Omental fat pad (tissue), 3 donors: ENCODE measurements at regions not wholly inside any gene's neighbourhood (a gene's known extent, or its start where the extent isn't known, plus 50 kb on each side); places are given as distances from the start of the nearest gene placed in this dataset.

ENCODE experiments used
- ATAC-seq: fragments of 150-250 bp; one replicate; pipeline ENCODE4 v1.9.1; 2016; ENCODE audit warnings: mild to moderate bottlenecking, moderate library complexity; ENCODE audit not compliant: low FRiP score
- DNase-seq: peaks from one replicate; pipeline ENCODE4 v3.0.0-alpha.2; 2019; ENCODE audit warnings: low spot score
- CTCF ChIP-seq, 3 donors: fragments of 450-650 bp; IDR thresholded peaks; one replicate each; pipeline ENCODE4 v1.5.1; 2016 to 2017; ENCODE audit warnings: antibody characterized with exemption in 3 of 3, mild to moderate bottlenecking in 3 of 3, moderate library complexity in 2 of 3

GRCh38 chr9:12930906-12931305, 156.1 kb downstream of the LURAP1L start:
- TF ChIP-seq CTCF (IDR thresholded peaks at IDR 0.05) = no peak
- ATAC-seq (no peak), DNase-seq (no peak)

- ATAC-seq = no peak
- DNase-seq = no peak
- no peak for TF ChIP-seq CTCF (IDR thresholded peaks at IDR 0.05)
Measured at GRCh38 chr9:12933957-12934356, 159.1 kb downstream of the LURAP1L start.

- no peak for TF ChIP-seq CTCF (IDR thresholded peaks at IDR 0.05)
- ATAC-seq (no peak), DNase-seq (no peak)
Measured at GRCh38 chr9:12934545-12935272, 159.9 kb downstream of the LURAP1L start.

- ATAC-seq (no peak), DNase-seq (no peak)
- TF ChIP-seq CTCF (IDR thresholded peaks at IDR 0.05) = no peak
Measured at GRCh38 chr9:12935714-12936113, 160.9 kb downstream of the LURAP1L start.

- DNase-seq (no peak), ATAC-seq (no peak)
- TF ChIP-seq CTCF (IDR thresholded peaks at IDR 0.05) = no peak
Measured at GRCh38 chr9:12954441-12954840, 179.6 kb downstream of the LURAP1L start.

GRCh38 chr9:12955510-12956163, 180.8 kb downstream of the LURAP1L start:
- TF ChIP-seq CTCF (IDR thresholded peaks at IDR 0.05) = no peak
- ATAC-seq = no peak
- no peak for DNase-seq

GRCh38 chr9:12956261-12956660, 181.4 kb downstream of the LURAP1L start:
- DNase-seq = no peak
- no peak for ATAC-seq
- TF ChIP-seq CTCF (IDR thresholded peaks at IDR 0.05) = no peak
